HS-27A (cell line): ENCODE measurements at regions not wholly inside any gene's neighbourhood (a gene's known extent, or its start where the extent isn't known, plus 50 kb on each side); places are given as distances from the start of the nearest gene placed in this dataset.

ENCODE experiments used
- DNase-seq: peaks from one replicate; pipeline ENCODE4 v3.0.0-alpha.2; 2012; ENCODE audit warnings: low read depth, missing footprints

GRCh38 chr12:41768456-41768855 is 376.2 kb downstream of the GXYLT1 start:
- no peak for DNase-seq

DNA sequence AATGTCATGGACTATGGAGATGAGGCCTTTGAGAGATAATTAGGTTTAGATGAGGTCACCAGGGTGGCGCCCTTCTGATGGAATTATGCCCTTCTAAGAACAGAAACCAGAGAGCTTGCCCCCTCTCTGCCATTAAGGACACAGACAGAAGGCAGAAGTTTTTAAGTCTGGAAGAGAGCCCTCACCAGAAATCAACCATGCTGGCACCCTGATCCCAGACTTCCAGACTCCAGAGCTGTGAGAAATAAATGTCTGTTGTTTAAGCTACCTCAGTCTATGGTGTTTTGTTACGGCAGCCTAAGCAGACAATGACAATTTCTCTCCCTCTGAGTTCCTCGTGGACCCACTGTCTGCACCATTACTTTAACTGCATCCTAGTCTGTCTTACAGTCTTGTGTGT is 382.0 kb downstream of the GXYLT1 start:
- no peak for DNase-seq

DNA sequence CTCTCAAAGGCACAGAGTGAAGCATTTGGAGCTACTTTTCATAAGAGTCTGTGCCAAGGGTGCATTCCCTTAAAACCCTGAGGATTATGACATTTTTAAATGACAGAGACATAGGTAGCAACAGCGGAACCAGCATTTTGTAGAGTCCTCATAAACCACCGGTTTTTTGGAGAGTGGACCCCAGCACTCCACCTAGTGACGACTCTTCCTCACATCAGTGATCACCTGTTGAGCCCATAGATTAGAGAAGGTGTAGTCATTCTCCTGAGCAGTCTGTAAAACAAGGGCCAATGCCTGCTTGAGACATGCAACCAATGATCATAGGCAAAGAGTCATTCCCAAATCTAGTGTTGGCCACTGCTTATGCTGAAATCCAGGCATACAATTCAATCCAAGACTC is 399.1 kb downstream of the GXYLT1 start:
- no peak for DNase-seq

DNA sequence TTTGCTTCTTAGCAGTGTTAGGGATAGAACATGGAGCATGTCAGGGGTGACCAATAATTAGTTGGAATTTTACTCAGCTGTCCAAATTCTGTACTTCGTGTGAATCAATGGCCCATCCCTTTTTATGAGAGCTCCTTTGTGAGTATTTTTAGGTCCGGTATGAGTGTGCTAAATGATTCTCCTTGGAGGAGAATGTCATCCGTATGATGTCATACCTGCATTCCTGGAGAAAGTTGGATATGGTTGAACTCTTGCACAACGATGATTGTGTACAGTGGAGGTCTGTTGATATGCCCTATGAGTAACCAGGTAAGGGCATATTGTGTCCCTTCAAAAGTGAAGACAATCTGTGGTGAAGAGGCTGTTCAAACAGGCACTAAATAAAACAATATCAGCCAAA is 400.8 kb downstream of the GXYLT1 start:
- DNase-seq: no peak

GRCh38 chr12:41739066-41739465 is 405.6 kb downstream of the GXYLT1 start:
- no peak for DNase-seq

- no peak for DNase-seq
Observed at GRCh38 chr12:41737423-41737822, 407.3 kb downstream of the GXYLT1 start.

GRCh38 chr12:41736436-41736835 is 408.2 kb downstream of the GXYLT1 start:
- DNase-seq: no peak

DNA sequence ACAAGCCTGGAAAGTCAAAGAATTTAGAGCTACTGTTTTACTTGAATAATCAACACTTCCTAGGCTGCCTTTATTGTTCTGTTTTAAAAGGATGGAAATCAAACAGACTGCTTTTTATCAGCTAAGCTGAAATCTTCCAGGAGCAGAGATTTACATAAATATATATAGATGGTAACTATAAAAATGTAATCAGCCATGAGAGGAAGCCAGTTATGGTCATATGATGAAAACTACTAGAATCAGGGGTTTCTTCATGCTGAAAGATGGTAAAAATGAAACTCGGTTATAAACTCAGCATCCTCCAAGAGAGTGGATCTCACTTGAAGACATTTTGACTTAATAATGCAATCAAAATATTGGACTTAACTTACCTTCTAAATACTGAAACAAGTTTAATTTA is 413.0 kb downstream of the GXYLT1 start:
- no peak for DNase-seq

GRCh38 chr12:41731061-41731460 is 413.6 kb downstream of the GXYLT1 start:
- no peak for DNase-seq

- DNase-seq: no peak
Observed at GRCh38 chr12:41724216-41724615, 420.5 kb downstream of the GXYLT1 start.

- no peak for DNase-seq
Observed at GRCh38 chr12:41719214-41719613, 425.5 kb downstream of the GXYLT1 start.

DNA sequence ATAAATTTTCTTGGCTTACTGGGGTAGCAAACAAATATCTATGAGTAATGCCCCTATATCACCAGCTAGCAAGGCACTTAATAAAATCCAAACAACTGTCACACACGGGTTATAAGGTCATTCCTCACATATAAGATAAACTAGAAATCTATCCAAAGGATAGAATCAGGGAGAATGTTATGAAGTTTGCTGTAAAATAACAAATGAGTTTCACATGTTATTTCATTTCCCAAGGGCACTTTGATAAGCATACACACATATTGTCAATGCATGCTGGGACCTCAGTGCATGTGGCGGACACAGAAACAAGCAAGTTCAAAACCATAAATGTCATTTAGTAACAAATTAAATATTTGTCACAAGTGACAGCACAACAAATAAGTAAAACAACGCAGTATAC is 429.4 kb downstream of the GXYLT1 start:
- no peak for DNase-seq

DNA sequence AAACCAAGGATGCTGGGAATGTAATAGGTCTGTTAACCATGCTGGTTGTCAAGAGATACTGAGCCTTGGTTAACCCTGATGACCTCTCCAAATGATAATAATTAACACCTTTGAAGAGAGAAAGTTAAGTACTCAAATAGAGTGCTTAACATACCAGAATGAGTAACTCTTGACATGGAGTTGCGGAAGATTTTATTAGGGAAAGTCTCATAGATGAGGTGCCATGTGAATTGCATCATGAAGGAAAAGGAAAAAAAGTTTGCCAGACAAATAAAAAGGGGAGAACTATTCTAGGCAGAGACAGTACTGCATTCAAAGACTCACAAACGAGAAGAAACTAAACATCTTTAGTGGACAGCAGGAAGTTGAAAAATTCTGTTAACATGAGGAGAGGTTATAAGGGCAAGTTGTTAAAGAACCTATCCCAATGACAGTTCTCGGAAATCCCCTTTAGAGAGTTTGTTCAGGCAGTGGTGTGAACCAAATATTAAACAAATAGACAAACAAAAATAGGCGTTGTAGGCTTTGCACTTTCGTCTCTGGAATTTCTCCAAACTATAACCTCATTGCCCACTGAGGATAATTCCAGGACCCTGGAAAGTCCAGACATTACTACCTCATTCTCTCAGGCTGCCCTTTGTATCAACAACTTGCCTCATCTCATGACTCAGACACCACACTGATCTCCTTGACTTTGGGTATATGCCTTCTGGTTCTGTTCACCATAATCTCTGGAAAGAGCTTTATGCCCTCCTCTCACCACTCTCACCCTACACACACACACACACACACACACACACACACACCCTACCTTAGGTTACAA is 435.0 kb downstream of the GXYLT1 start:
- DNase-seq: no peak

GRCh38 chr12:41709012-41709411 is 435.7 kb downstream of the GXYLT1 start:
- DNase-seq: no peak

DNA sequence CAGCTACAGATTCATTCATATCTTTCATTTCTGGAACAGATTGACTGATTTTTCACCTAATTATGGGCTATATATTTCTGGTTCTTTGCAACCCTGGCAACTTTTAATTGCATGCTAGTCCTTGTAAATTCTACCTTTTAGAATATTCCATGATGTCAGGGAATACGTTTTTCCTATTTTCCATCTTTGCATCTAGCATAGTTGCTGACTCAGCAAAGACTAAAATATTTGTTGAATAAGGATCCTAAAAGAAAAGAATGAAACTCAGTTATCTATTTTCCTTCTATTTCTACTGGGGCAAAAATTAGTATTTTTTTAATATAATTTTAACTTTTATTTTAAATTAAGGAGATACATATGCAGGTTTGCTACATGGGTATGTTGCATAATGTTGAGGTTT is 438.3 kb downstream of the GXYLT1 start:
- no peak for DNase-seq

- DNase-seq: no peak
Observed at GRCh38 chr12:41701943-41702601, 442.6 kb downstream of the GXYLT1 start.

GRCh38 chr12:41700940-41701339 is 443.7 kb downstream of the GXYLT1 start:
- no peak for DNase-seq

GRCh38 chr12:41699658-41700057 is 445.0 kb downstream of the GXYLT1 start:
- DNase-seq: no peak

DNA sequence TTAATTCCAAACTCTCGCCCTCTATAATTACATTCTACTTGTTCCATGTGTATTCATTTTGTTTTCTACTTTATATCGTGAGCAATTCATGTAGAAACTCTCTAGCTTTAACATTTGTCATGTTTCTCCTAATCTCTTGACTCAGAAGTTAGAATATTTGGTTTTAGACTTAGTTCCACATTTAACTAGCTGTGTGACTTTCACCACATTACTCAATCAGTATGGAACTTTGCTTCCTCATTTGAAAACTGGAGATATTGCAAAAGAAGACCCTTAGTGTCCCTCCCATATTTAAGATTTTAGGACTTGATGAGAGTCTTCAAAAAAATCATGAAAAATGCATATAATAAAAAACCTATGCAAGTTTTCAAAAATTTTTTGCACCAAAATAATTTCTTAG is 447.5 kb downstream of the GXYLT1 start:
- DNase-seq: no peak

DNA sequence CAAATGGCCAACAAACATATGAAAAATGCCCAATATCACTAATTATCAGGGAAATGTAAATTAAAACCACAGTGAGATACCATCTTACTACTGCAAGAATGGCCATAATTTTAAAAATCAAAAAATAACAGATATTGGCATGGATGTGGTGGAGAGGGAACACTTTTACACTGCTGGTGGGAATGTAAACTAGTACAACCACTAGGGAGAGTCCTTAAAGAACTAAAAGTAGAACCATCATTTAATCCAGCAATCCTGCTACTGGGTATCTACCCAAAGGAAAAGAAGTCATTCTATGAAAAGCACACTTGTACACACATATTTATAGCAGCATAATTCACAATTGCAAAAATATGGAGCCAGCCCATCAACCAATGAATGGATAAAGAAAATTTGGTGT is 459.7 kb downstream of the GXYLT1 start:
- DNase-seq: no peak

- no peak for DNase-seq
Observed at GRCh38 chr12:41683513-41684240, 461.0 kb downstream of the GXYLT1 start.

DNA sequence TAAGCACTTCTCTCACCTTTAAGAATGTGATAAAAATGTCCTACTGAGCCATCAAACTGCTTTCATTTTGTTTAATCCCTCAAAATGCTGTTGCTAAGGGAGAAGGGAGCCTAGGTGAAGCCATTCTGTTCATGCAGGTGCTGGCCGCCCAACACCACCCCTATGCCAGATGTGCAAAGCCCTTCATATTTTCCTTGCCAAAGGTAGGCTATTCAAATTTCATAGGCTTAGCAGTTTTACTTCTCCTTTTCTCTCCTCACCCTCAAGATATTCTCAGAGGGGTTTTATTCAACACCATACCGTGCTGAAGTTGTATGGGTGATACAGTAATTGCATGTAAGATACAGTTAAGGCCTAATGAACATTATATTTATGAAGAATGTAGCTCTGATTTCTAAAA is 461.7 kb downstream of the GXYLT1 start:
- DNase-seq: no peak

DNA sequence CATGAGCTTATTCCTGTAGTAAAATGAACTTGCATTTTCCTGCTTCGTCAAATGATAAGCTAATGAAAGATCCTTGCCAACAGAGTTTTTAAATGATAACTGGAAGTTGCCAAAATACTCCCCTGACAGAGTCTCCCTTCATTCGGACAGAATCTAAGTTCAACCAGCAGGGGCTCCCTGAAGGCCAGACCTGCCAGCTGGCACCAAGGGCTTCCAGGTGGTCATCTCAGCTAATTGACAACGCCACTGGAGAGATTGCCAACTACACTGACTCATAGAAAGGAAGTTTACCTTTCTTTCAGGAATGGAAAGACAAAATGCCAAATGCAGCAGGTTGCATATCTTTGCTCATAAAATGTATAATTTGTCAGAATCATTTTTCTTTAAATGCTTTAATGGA is 462.8 kb downstream of the GXYLT1 start:
- DNase-seq: no peak
